IPS-18a (cell line): ENCODE measurements at regions not wholly inside any gene's neighbourhood (a gene's known extent, or its start where the extent isn't known, plus 50 kb on each side); places are given as distances from the start of the nearest gene placed in this dataset.

ENCODE experiments used
- H3K27ac ChIP-seq: one replicate; pipeline ENCODE4 v1.5.1; 2013; ENCODE audit warnings: low read length
- H3K27me3 ChIP-seq: one replicate; pipeline ENCODE4 v1.6.1; 2013; ENCODE audit warnings: mild to moderate bottlenecking, low read length; ENCODE audit not compliant: control insufficient read depth, insufficient read depth
- H3K36me3 ChIP-seq: one replicate; pipeline ENCODE4 v1.6.1; 2013; ENCODE audit warnings: low read depth, low read length; ENCODE audit not compliant: control insufficient read depth
- H3K4me1 ChIP-seq: one replicate; pipeline ENCODE4 v1.6.1; 2013; ENCODE audit warnings: low read depth, low read length; ENCODE audit not compliant: control insufficient read depth
- H3K4me3 ChIP-seq: one replicate; pipeline ENCODE4 v1.5.1; 2013; ENCODE audit warnings: low read length
- H3K9ac ChIP-seq: one replicate; pipeline ENCODE4 v1.6.1; 2013; ENCODE audit warnings: mild to moderate bottlenecking, low read length, moderate library complexity
- H3K9me3 ChIP-seq: one replicate; pipeline ENCODE4 v1.6.1; 2013; ENCODE audit warnings: low read depth, low read length; ENCODE audit not compliant: control insufficient read depth

- Histone ChIP-seq H3K9ac (no peak overlapping the region), H3K36me3 (no peaks in the 10 kb centered on the region), H3K4me1 (peaks cover 9% of the 10 kb centered on the region), H3K27me3 (no peaks in the 10 kb centered on the region), H3K4me3 (no peak overlapping the region), H3K9me3 (no peaks in the 10 kb centered on the region), H3K27ac (no peak overlapping the region)
These were observed 109.9 kb downstream of the JCAD start for GRCh38 chr10:29949411-29950011.

GRCh38 chr10:29948881-29949355 is 110.5 kb downstream of the JCAD start:
- H3K9ac ChIP-seq: no peak overlapping the region
- H3K4me1 ChIP-seq: peaks cover 9% of the 10 kb centered on the region
- no peaks in the 10 kb centered on the region for H3K9me3 ChIP-seq
- H3K36me3 ChIP-seq: no peaks in the 10 kb centered on the region
- H3K4me3 ChIP-seq: no peak overlapping the region
- no peak overlapping the region for H3K27ac ChIP-seq
- no peaks in the 10 kb centered on the region for H3K27me3 ChIP-seq

GRCh38 chr10:29947701-29948060 is 111.7 kb downstream of the JCAD start:
- Histone ChIP-seq H3K4me3 (no peak overlapping the region), H3K4me1 (peaks cover 9% of the 10 kb centered on the region), H3K27ac (no peak overlapping the region), H3K9ac (no peak overlapping the region), H3K36me3 (no peaks in the 10 kb centered on the region), H3K27me3 (no peaks in the 10 kb centered on the region), H3K9me3 (no peaks in the 10 kb centered on the region)

GRCh38 chr10:29946953-29947700 is 112.3 kb downstream of the JCAD start:
- Histone ChIP-seq H3K36me3 (no peaks in the 10 kb centered on the region), H3K9ac (no peak overlapping the region), H3K9me3 (no peaks in the 10 kb centered on the region), H3K4me3 (no peak overlapping the region), H3K4me1 (peaks cover 9% of the 10 kb centered on the region), H3K27me3 (no peaks in the 10 kb centered on the region), H3K27ac (no peak overlapping the region)

DNA sequence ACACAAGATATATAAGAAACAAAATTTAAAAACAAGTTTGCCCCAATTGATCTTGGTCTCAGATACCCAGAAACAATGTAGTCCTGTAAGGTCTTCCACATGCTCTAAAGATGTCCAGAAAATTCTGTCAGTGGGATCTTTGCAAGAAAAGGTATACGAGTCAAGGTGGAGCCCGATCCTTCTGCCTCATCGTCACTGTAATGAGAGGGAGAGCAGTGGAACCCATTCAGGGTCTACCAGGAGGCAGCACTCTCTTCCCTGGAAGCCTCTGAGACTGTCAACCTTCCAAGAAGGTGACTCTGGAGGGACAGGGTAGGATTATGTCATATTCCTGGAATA is 112.8 kb downstream of the JCAD start:
- H3K27ac ChIP-seq: no peak overlapping the region

GRCh38 chr10:29941476-29941875 is 117.9 kb downstream of the JCAD start:
- Histone ChIP-seq H3K9ac (no peak overlapping the region), H3K27ac (no peak overlapping the region), H3K36me3 (no peaks in the 10 kb centered on the region), H3K9me3 (no peaks in the 10 kb centered on the region), H3K4me1 (no peaks in the 10 kb centered on the region), H3K4me3 (no peak overlapping the region), H3K27me3 (no peaks in the 10 kb centered on the region)

More for the DNA sequence above, 112.8 kb downstream of the JCAD start:
- H3K36me3 ChIP-seq: no peaks in the 10 kb centered on the region
- H3K27me3 ChIP-seq: no peaks in the 10 kb centered on the region
- H3K4me1 ChIP-seq: peaks cover 9% of the 10 kb centered on the region
- no peak overlapping the region for H3K9ac ChIP-seq
- no peak overlapping the region for H3K4me3 ChIP-seq
- H3K9me3 ChIP-seq: no peaks in the 10 kb centered on the region

- Histone ChIP-seq H3K27ac (no peak overlapping the region), H3K9ac (no peak overlapping the region), H3K27me3 (no peaks in the 10 kb centered on the region), H3K9me3 (no peaks in the 10 kb centered on the region), H3K4me1 (no peaks in the 10 kb centered on the region), H3K4me3 (no peak overlapping the region), H3K36me3 (no peaks in the 10 kb centered on the region)
These were observed 126.4 kb downstream of the JCAD start for GRCh38 chr10:29932991-29933390.

- Histone ChIP-seq H3K27ac (no peak overlapping the region), H3K36me3 (no peaks in the 10 kb centered on the region), H3K9me3 (no peaks in the 10 kb centered on the region)
These were observed 127.6 kb downstream of the JCAD start for GRCh38 chr10:29931833-29932232.

DNA sequence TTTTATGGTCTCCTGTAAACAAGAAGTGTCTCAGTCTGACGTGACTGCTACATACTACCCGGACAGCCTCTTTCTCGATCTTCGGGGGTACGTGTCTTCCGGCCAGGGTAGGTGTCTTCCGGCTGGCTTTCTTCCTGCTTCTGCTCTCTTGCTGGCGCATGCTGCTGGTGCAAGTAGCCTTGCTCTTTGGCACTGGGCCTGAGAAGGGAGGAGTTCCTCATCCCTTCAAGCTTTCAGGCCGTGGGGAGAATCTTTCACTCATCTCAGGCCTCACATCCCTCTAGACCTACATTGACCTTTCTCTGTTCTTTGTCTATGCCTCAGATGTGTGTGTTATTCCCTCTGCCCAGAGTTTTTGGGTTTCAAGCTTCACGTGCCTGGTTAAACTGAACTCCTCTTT is 130.4 kb downstream of the JCAD start:
- H3K27ac ChIP-seq: no peak overlapping the region
- H3K4me1 ChIP-seq: peaks cover 6% of the 10 kb centered on the region
- H3K4me3 ChIP-seq: no peak overlapping the region
- H3K36me3 ChIP-seq: no peaks in the 10 kb centered on the region
- no peaks in the 10 kb centered on the region for H3K27me3 ChIP-seq
- no peak overlapping the region for H3K9ac ChIP-seq
- H3K9me3 ChIP-seq: no peaks in the 10 kb centered on the region

More at GRCh38 chr10:29931833-29932232, 127.6 kb downstream of the JCAD start:
- H3K27me3 ChIP-seq: no peaks in the 10 kb centered on the region
- no peak overlapping the region for H3K4me3 ChIP-seq
- no peak overlapping the region for H3K9ac ChIP-seq
- peaks cover 1% of the 10 kb centered on the region for H3K4me1 ChIP-seq

GRCh38 chr10:29926693-29927048 is 132.7 kb downstream of the JCAD start:
- H3K27ac ChIP-seq: no peak overlapping the region
- H3K9me3 ChIP-seq: no peaks in the 10 kb centered on the region

GRCh38 chr10:29925771-29926692 is 133.4 kb downstream of the JCAD start:
- Histone ChIP-seq H3K9ac (no peak overlapping the region), H3K27me3 (no peaks in the 10 kb centered on the region), H3K4me1 (peaks cover 6% of the 10 kb centered on the region), H3K36me3 (no peaks in the 10 kb centered on the region), H3K9me3 (no peaks in the 10 kb centered on the region), H3K27ac (no peak overlapping the region), H3K4me3 (no peak overlapping the region)

More at GRCh38 chr10:29926693-29927048, 132.7 kb downstream of the JCAD start:
- Histone ChIP-seq H3K36me3 (no peaks in the 10 kb centered on the region), H3K4me3 (no peak overlapping the region), H3K27me3 (no peaks in the 10 kb centered on the region), H3K9ac (no peak overlapping the region), H3K4me1 (peaks cover 6% of the 10 kb centered on the region)
